ENCODE measurements at regions not wholly inside any gene's neighbourhood (a gene's known extent, or its start where the extent isn't known, plus 50 kb on each side); places are given as distances from the start of the nearest gene placed in this dataset.

GRCh38 chr10:106520698-106521097 lies 643.8 kb downstream of the SORCS1 start:
- no peak for DNase-seq

DNA sequence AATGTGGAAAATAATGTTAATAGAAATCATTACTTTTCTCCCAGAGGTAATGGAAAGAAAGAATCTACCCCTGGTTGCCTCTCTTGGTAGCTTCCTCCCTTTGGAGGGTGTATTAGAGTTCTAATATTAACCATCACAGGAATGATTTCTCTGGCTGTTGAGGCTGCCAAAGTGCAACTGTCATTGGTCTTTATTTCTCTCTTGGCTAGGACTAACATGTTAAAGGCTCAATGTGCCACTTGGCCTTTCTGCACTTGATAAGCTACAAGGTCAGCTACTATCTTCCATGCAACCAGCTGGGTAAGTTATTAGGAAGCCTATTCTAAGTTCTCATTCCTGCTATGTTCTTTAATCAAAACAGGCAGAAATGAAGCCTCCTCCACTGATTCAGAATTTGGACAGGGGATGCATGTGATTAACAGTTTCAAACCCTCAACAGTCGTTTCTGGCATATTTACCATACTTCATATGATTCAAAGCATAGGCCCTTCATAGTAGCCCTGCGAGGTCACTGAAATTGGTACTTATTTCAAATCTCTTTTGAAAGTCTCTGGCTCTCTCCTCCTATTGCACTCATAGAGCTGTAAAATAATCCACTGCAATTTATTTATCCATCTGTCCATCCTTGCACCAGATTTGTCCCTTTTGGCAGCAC lies 645.0 kb downstream of the SORCS1 start:
- no peak for DNase-seq

DNA sequence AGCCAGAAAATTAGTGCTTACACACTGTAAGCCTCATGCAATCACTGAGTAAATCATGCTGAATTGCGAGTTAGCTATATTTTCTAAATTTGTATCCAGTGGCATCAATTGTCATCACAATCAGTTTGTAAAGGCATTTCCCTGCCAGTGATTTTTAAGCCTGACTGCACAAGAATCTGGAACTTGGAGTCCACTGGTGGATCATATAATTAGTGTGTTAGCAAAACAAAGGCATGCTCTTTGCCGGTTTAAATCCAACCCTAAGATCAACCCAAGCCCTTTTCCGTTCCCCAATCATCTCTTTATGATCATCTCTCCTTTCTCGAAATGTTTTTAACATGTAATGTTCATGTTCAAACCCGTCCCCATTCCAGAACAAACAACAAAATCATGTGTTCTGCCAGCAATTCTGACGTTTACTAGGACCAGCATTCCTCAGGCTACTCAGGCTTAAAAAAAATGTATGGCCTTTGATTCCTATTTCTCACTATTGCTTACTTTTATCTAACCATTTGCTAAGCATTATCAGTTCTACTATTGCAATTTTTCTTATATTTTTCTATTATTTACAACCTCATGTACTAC lies 649.2 kb downstream of the SORCS1 start:
- no peak for DNase-seq

- DNase-seq, result no peak
Observed at GRCh38 chr10:106513352-106513771, 651.1 kb downstream of the SORCS1 start.

DNA sequence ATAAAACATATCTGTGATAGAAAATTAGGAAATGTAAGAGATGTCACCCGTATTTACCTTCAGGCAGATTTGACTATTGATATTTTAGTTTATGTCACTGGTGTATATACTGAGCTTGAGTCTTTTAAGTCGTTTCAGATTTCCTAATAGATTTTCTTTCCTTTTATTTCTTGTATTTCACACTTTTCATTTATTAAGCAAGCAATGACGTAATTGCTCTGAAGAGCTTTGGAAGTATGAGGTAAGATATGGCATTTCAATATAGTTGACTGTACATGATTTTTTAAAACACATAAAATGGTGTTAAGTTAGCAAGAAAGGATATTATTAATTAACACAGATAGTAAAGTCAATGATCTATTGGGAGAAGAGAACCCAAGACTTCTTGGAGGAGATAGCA lies 652.6 kb downstream of the SORCS1 start:
- no peak for DNase-seq

- DNase-seq, result no peak
Observed at GRCh38 chr10:106508950-106509349, 655.6 kb downstream of the SORCS1 start.

DNA sequence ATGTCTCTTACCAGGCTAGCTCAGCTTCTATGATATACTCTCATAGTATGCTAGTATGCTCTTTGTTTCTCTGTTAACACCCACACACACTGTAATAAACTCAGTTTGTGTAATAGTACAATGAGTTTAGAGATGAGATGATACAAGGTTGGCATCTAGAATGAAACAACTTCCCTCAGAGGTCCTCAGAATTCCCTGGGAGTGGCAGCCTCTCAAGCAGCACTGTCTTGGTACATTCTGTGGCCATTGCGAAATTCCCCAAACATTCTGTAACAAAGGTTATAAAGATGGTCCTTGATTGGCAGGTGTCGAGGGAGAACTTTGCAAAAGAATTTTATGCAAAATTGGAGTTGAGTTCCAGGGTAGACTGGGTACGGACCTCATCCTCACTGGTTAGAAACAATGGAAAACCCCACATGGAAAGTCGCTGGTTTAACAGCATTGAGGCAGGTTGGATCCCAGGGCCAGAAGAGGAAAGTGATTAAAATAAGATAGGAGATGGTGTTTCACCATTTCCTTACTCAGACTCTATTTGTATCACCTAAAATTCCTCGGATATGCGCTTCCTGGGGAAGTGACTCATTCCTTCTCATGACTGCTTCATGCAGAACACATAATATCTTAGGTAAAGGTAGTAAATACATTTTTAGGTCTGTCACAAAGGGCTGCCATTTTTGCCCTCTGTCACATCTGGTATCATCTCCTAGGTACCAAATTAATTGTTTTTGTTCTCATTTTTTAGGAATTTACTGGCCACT lies 657.8 kb downstream of the SORCS1 start:
- no peak for DNase-seq

DNA sequence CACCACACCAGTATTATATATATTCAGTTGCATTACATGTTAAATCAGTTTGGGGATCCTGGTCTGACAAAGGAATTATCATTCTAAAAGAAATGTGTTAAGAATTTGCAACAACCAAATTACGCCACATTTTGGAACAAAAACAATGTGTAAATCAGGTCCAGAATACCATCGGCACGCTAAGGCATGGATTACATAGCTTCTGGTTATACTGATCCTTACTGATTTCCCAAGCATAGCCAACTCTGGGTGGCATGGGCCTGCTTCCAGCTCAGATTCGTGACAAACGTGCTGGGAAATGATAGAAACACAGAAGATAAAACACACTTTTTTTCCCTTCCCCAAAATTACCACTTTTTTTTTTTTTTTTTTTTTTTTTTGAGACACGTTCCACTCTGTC lies 660.0 kb downstream of the SORCS1 start:
- DNase-seq, result no peak

GRCh38 chr10:106502641-106503040 lies 661.9 kb downstream of the SORCS1 start:
- DNase-seq, result no peak

GRCh38 chr10:106500925-106501525 lies 663.5 kb downstream of the SORCS1 start:
- no peak for DNase-seq

GRCh38 chr10:106500041-106500924 lies 664.2 kb downstream of the SORCS1 start:
- DNase-seq, result no peak

DNA sequence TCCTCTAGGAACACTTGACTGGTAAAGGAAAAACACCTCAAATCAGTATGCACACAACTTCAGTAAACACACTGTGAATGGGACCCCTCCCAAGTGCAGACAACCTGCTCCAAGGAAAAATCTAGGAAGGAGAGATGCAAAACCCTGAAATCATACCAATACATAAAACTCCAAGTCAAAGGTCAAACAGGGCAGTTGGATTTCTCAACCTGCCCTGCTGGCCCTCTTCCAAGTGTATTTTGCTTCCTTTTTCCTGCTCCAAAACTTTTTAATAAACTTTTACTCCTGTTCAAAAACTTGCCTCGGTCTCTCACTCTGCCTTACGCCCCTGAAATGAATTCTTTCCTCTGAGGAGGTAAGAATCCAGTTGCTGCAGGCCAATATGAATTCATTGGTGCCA lies 665.1 kb downstream of the SORCS1 start:
- no peak for DNase-seq

DNA sequence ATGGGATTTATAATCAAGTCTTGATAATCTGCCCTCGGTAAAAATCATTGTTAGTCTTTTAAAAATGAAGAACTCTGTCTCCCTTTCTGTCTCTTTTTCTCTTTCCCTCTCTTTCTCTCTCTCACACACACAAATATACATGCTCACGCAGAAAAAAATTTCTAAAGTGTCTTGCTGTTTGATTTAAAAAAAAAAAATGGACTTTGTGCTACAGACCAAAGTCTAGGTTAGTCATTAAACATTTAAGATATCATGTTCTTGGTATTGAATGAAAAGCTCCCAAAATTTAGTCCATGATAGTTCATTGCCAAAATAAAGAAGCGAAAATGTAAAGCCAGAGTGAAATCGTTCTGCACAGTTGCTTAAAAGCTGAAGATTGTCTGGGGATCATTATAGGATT lies 665.8 kb downstream of the SORCS1 start:
- no peak for DNase-seq

- DNase-seq, result no peak
Observed at GRCh38 chr10:106495931-106496330, 668.6 kb downstream of the SORCS1 start.

DNA sequence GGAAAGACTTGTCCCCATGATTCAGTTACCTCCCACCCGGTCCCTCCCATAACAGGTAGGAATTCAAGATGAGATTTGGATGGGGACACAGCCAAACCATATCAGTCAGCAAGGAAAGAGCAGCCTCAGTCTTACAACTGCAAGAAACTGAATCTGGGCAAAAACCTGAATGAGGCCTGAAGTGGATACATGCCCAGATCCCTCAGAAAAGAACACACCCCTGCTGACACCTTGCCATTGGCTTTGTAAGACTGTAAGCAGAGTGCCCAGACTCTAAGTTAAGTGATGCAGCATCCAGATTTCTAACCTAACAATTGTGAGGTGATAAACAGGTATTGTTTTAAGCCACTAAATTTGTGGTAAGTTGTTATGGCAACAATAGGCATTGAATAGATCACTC lies 670.8 kb downstream of the SORCS1 start:
- no peak for DNase-seq

GRCh38 chr10:106493226-106493625 lies 671.3 kb downstream of the SORCS1 start:
- DNase-seq, result no peak

GRCh38 chr10:106487726-106488125 lies 676.8 kb downstream of the SORCS1 start:
- DNase-seq, result no peak

DNA sequence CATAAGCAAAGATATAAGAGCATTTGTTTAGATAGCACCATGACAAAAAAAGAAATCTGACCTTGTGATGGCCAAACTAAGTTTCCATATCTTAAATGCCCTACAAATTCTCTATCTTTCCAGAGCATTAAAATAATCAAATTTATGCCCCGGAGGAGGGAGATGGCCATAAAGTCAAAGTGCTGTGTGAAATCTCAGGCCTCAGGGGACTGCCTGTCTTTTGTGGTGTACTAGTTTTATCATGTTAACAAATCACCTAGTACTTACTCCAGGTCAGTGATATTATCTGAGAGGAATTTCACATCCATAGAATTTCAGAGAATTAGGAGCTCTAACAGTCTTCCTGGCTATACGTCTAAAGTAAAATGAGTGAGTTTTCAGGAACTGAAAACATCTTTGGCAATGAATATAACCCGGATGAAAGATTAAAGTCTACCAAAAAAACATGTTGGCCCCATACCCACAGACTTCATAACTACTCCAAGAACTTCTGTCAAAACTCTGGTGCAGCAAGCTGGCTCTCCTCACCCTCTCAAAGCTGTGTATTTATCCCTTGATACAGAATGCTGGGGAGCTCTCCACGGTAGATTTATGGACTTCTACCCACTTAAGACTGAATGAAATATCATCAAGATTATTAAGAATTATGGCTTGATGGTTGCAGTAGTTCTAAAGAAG lies 682.8 kb downstream of the SORCS1 start:
- DNase-seq, result no peak

DNA sequence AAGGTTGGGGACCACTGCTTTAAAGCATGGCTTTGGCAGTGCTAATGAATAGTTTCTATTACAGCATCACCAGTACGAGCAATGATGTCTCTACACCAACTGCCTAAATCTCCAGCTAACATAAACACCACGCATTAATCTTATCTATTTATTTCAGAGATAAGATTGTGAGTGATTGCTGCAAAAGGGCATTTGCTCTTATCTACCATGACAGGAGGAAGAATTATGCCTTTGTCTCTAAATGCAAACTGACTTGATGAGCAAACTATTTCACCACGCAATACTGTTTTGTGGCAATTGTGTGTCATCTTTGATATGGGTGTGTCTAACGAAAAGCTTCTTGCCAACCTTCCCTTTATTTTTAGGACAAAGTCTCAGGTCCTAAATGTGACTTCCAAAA lies 684.9 kb downstream of the SORCS1 start:
- no peak for DNase-seq

DNA sequence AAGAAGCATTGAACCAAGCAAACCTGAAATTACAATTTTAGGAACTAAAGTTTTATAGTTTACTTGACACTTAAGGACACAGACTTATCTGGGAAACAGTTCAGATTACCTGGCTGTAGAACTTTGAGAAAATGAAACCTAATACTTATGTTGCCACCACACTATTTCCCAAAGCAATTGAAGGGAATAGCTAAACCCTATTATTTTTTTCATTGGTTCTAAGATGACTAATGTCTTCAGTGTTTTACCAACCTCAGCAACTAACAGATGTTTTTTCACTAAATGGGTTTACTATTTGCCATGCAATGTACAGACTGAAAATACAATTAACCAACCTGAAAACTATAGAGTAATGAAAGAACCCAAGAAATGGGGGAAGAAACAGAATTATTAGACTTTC lies 689.6 kb downstream of the SORCS1 start:
- no peak for DNase-seq

DNA sequence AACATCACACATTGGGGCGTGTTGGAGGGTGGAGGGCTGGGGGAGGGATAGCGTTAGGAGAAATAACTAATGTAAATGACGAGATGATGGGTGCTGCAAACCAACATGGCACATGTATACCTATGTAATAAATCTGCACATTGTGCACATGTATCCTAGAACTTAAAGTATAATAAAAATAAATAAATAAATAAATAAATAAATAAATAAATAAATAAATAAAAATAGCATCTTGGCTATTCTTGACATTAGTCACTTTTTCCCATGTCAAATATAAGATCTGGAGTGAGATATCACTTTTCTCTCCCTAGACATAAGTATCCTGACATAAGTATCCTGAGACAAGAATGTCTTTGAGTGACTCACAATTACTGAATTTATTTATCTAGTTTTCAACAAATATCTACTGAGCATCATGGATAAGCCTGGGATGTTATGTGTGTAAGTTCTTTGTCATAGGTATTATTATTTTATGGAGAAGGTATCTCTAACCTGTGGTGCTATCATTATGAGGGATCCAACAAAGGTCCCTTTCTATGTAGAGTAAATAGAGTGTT lies 691.3 kb downstream of the SORCS1 start:
- DNase-seq, result no peak

DNA sequence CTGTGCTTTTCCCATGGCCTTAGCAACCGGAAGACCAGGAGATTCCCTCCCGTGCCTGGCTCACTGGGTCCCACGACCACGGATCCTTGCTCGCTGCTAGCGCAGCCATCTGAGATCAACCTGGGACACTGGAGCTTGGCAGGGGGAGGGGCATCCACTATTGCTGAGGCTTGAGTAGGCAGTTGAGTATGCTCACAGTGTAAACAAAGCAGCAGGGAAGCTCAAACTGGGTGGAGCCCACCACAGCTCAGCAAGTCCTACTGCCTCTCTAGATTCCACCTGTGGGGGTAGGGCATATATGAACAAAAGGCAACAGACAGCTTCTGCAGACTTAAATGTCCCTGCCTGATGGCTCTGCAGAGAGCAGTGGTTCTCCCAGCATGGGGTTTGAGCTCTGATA lies 697.0 kb downstream of the SORCS1 start:
- DNase-seq, result no peak
